Astrocyte (in vitro differentiated cells and primary cell): ENCODE measurements at regions not wholly inside any gene's neighbourhood (a gene's known extent, or its start where the extent isn't known, plus 50 kb on each side); places are given as distances from the start of the nearest gene placed in this dataset.

ENCODE experiments used
- DNase-seq: peaks from one replicate; pipeline ENCODE4 v3.0.0-alpha.2; 2010; ENCODE audit warnings: low read depth
- FAIRE-seq: peaks from 2 replicates; lab custom pipeline; 2011; peaks lifted over from hg19 to GRCh38; lab: Jason Lieb, UNC
- H2AFZ ChIP-seq: 2 replicates; pipeline ENCODE4 v1.6.0; 2012; ENCODE audit warnings: low read depth, low read length, inconsistent platforms
- H3K27ac ChIP-seq: 2 replicates; pipeline ENCODE4 v1.5.1; 2011; ENCODE audit warnings: low read depth, low read length, inconsistent platforms
- H3K27me3 ChIP-seq: 2 replicates; pipeline ENCODE4 v1.6.0; 2011; ENCODE audit warnings: low read length, inconsistent platforms; ENCODE audit not compliant: insufficient read depth
- H3K36me3 ChIP-seq: 2 replicates; pipeline ENCODE4 v1.5.1; 2011; ENCODE audit warnings: low read length, inconsistent platforms; ENCODE audit not compliant: insufficient read depth
- H3K4me1 ChIP-seq: 2 replicates; pipeline ENCODE4 v1.5.1; 2011; ENCODE audit warnings: low read length, inconsistent platforms; ENCODE audit not compliant: insufficient read depth
- H3K4me2 ChIP-seq: 2 replicates; pipeline ENCODE4 v1.6.0; 2012; ENCODE audit warnings: low read length, inconsistent platforms
- H3K4me3 ChIP-seq: 2 replicates; pipeline ENCODE4 v1.5.1; 2011; ENCODE audit warnings: low read depth, mild to moderate bottlenecking, low read length, inconsistent platforms; ENCODE audit not compliant: insufficient read depth
- H3K79me2 ChIP-seq: 2 replicates; pipeline ENCODE4 v1.6.0; 2012; ENCODE audit warnings: mild to moderate bottlenecking, low read length, inconsistent platforms; ENCODE audit not compliant: insufficient read depth
- H3K9ac ChIP-seq: 2 replicates; pipeline ENCODE4 v1.6.0; 2012; ENCODE audit warnings: mild to moderate bottlenecking, low read length, inconsistent platforms
- H3K9me3 ChIP-seq: 2 replicates; pipeline ENCODE4 v1.5.1; 2012; ENCODE audit warnings: low read depth, mild to moderate bottlenecking, low read length, inconsistent platforms; ENCODE audit not compliant: insufficient read depth
- H4K20me1 ChIP-seq: 2 replicates; pipeline ENCODE4 v1.6.0; 2012; ENCODE audit warnings: low read length, inconsistent platforms; ENCODE audit not compliant: insufficient read depth
- H3K27ac Mint-ChIP-seq: one replicate; pipeline ENCODE4 v1.8.0; 2021; ENCODE audit warnings: mild to moderate bottlenecking, mixed read lengths; ENCODE audit not compliant: unreplicated experiment
- H3K27me3 Mint-ChIP-seq: one replicate; pipeline ENCODE4 v1.8.0; 2021; ENCODE audit warnings: low read depth, mixed read lengths; ENCODE audit not compliant: unreplicated experiment
- H3K36me3 Mint-ChIP-seq: one replicate; pipeline ENCODE4 v1.8.0; 2021; ENCODE audit warnings: low read depth, mixed read lengths; ENCODE audit not compliant: unreplicated experiment
- H3K4me1 Mint-ChIP-seq: one replicate; pipeline ENCODE4 v1.8.0; 2021; ENCODE audit warnings: low read depth, mixed read lengths; ENCODE audit not compliant: unreplicated experiment
- H3K4me3 Mint-ChIP-seq: one replicate; pipeline ENCODE4 v1.8.0; 2021; ENCODE audit warnings: mild to moderate bottlenecking, moderate library complexity, mixed read lengths; ENCODE audit not compliant: unreplicated experiment
- H3K9me3 Mint-ChIP-seq: one replicate; pipeline ENCODE4 v1.8.0; 2021; ENCODE audit warnings: mild to moderate bottlenecking, mixed read lengths; ENCODE audit not compliant: unreplicated experiment
- EZH2 ChIP-seq: IDR thresholded peaks from 2 replicates; pipeline ENCODE4 v1.6.1; 2012; ENCODE audit warnings: mild to moderate bottlenecking, low read length, inconsistent platforms; ENCODE audit not compliant: insufficient read depth
- TF ChIP-seq, protein P1 (sequence below): IDR thresholded peaks from 2 replicates; pipeline ENCODE4 v1.5.1; 2011; ENCODE audit warnings: low read depth, mild to moderate bottlenecking, inconsistent platforms, low read length, moderate library complexity; ENCODE audit not compliant: insufficient read depth

- Histone ChIP-seq H3K4me3 (no peak overlapping the region), H2AFZ (no peak overlapping the region), H3K4me1 (no peaks in the 10 kb centered on the region), H3K9me3 (no peaks in the 10 kb centered on the region), H3K9ac (no peak overlapping the region), H3K4me2 (no peak overlapping the region), H3K27me3 (no peaks in the 10 kb centered on the region), H3K36me3 (no peaks in the 10 kb centered on the region), H4K20me1 (no peaks in the 10 kb centered on the region), H3K79me2 (no peaks in the 10 kb centered on the region), H3K27ac (no peak overlapping the region)
- FAIRE-seq = no peak
- no peaks in the 10 kb centered on the region for H3K9me3 Mint-ChIP-seq
- H3K36me3 Mint-ChIP-seq = no peaks in the 10 kb centered on the region
- no peak overlapping the region for H3K27ac Mint-ChIP-seq
- H3K4me1 Mint-ChIP-seq = no peaks in the 10 kb centered on the region
- no peak for TF ChIP-seq EZH2
- TF ChIP-seq, protein P1, sequence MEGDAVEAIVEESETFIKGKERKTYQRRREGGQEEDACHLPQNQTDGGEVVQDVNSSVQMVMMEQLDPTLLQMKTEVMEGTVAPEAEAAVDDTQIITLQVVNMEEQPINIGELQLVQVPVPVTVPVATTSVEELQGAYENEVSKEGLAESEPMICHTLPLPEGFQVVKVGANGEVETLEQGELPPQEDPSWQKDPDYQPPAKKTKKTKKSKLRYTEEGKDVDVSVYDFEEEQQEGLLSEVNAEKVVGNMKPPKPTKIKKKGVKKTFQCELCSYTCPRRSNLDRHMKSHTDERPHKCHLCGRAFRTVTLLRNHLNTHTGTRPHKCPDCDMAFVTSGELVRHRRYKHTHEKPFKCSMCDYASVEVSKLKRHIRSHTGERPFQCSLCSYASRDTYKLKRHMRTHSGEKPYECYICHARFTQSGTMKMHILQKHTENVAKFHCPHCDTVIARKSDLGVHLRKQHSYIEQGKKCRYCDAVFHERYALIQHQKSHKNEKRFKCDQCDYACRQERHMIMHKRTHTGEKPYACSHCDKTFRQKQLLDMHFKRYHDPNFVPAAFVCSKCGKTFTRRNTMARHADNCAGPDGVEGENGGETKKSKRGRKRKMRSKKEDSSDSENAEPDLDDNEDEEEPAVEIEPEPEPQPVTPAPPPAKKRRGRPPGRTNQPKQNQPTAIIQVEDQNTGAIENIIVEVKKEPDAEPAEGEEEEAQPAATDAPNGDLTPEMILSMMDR = no peak
- no peaks in the 10 kb centered on the region for H3K27me3 Mint-ChIP-seq
- no peak overlapping the region for H3K4me3 Mint-ChIP-seq
- DNase-seq = no peak
Observed at GRCh38 chr4:19054916-19055315, 1033.4 kb upstream of the LCORL start.

GRCh38 chr4:19051831-19052230 is 1030.3 kb upstream of the LCORL start:
- no peak overlapping the region for H3K27ac Mint-ChIP-seq
- DNase-seq (no peak), FAIRE-seq (no peak)
- H3K4me3 Mint-ChIP-seq = no peak overlapping the region
- Histone ChIP-seq H3K4me1 (no peaks in the 10 kb centered on the region), H2AFZ (no peak overlapping the region), H3K79me2 (no peaks in the 10 kb centered on the region), H3K27ac (no peak overlapping the region), H3K4me2 (no peak overlapping the region), H3K27me3 (no peaks in the 10 kb centered on the region), H3K9me3 (no peaks in the 10 kb centered on the region), H3K36me3 (no peaks in the 10 kb centered on the region), H3K4me3 (no peak overlapping the region), H3K9ac (no peak overlapping the region), H4K20me1 (no peaks in the 10 kb centered on the region)
- H3K4me1 Mint-ChIP-seq = peaks cover 6% of the 10 kb centered on the region
- H3K9me3 Mint-ChIP-seq = no peaks in the 10 kb centered on the region
- H3K36me3 Mint-ChIP-seq = no peaks in the 10 kb centered on the region
- no peak for TF ChIP-seq EZH2
- TF ChIP-seq, protein P1 = no peak
- H3K27me3 Mint-ChIP-seq = no peaks in the 10 kb centered on the region

- no peak for TF ChIP-seq EZH2
- TF ChIP-seq, protein P1 = no peak
- Mint-ChIP-seq H3K27ac (no peak overlapping the region), H3K4me1 (peaks cover 6% of the 10 kb centered on the region), H3K36me3 (no peaks in the 10 kb centered on the region), H3K9me3 (no peaks in the 10 kb centered on the region), H3K4me3 (no peak overlapping the region), H3K27me3 (no peaks in the 10 kb centered on the region)
- FAIRE-seq = no peak
- no peak overlapping the region for H3K4me2 ChIP-seq
- no peaks in the 10 kb centered on the region for H3K9me3 ChIP-seq
- H4K20me1 ChIP-seq = no peaks in the 10 kb centered on the region
- H3K36me3 ChIP-seq = no peaks in the 10 kb centered on the region
- H3K4me3 ChIP-seq = no peak overlapping the region
- no peak overlapping the region for H3K9ac ChIP-seq
- H3K27ac ChIP-seq = no peak overlapping the region
- H3K27me3 ChIP-seq = no peaks in the 10 kb centered on the region
- no peak overlapping the region for H2AFZ ChIP-seq
- H3K4me1 ChIP-seq = no peaks in the 10 kb centered on the region
- no peak for DNase-seq
- H3K79me2 ChIP-seq = no peaks in the 10 kb centered on the region
Observed at GRCh38 chr4:19047279-19047880, 1025.8 kb upstream of the LCORL start.
